ENCODE measurements at regions not wholly inside any gene's neighbourhood (a gene's known extent, or its start where the extent isn't known, plus 50 kb on each side); places are given as distances from the start of the nearest gene placed in this dataset.
"Not testable (repeated sequence)": the region's sequence is repeated elsewhere in the genome, so short reads cannot be mapped to it uniquely, and the experiment has no call there.

GRCh38 chr4:58818560-58818959, 1708.4 kb upstream of the IGFBP7 start:
- TF ChIP-seq CTCF (conservative IDR thresholded peaks at IDR 0.05); ZFX (IDR thresholded peaks at IDR 0.05): not testable (repeated sequence)
